GM18498 (cell line): ENCODE measurements at regions not wholly inside any gene's neighbourhood (a gene's known extent, or its start where the extent isn't known, plus 50 kb on each side); places are given as distances from the start of the nearest gene placed in this dataset.

Experiments
- ATAC-seq: cut with Tn5 transposase; IDR thresholded peaks from one replicate; pipeline ENCODE4 v1.9.1; 2021; ENCODE audit warnings: mild to moderate bottlenecking, moderate library complexity; ENCODE audit not compliant: unreplicated experiment

DNA sequence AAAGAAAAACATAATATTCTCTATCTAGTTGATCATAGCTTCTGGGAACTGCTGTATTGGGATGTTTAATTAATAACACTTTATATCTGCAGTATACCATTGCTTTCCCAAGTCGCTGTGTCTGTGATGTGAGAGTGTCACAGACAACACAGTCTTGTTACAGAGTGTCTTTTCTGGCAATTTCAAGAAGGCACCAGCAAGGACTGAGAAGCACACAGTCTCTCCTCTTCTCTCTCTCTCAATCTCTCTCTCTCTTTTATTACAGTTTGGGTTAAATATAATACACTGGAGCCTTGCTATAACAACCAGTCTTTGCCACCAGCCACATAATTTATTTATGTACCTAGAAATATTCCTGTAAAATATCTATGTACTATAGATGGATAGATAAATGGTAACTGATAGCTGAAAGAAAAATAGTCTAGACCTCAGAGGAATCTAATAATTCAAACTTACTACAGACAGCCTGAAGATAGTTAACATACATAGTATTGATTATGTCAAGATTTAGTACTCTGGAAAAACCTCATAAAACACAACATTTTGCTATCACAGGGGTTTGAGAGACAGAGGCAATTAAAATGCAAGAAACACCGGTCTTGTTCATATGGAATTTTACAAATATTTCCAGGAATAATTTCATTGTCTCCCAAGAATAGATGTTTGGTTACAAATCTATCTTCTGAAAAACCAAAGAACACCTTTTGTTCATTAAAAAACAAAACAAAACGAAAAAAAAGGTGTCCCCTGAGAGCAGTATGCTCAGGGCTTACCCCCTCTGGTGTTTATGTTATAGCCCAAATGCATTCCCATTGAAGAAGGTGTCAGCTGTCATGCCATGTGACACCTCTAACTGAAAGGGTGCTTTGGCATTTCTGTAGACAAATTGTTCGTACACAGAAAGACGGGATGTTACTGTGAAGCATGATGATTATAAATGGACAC, 507.8 kb downstream of the TBC1D4 start:
- no peak for ATAC-seq

DNA sequence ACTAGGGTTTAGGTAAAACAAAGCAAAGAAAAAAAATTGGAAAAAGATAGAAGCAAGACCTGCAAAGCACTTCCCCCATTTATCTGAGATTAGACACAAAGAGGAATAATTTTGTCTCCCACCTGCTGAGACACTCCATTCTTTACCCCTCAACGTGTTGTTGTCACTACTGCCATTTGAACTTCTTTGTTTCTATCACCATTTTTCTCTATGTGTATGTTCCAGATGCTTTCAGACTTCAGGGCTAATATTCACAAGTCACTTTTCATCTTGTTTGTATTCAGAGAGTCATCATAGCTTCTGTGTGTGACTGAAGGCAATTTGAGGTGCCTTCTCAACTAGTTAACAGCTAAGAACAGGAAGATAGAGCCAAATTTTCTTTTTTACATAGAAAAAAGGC, 512.5 kb downstream of the TBC1D4 start:
- no peak for ATAC-seq

GRCh38 chr13:74966814-74967424, 515.0 kb downstream of the TBC1D4 start:
- no peak for ATAC-seq

DNA sequence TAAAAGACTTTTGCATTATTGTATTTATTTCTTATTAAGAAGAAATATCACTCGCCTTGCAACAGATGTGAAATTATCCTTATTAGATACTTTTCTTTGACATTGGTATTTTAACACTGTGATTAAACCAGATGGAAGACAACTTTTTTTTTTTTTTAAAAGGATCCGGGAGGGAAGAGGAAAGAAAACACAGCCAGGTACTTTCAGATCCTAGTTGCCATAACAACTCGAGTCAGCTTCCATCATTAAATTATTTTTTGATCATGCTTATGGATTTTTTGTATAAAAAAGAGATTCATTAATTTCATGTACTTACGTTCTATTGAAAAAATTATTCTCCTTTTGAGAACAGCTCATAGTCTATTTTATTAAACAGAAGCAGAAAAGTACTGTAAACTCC, 515.7 kb downstream of the TBC1D4 start:
- ATAC-seq: no peak

DNA sequence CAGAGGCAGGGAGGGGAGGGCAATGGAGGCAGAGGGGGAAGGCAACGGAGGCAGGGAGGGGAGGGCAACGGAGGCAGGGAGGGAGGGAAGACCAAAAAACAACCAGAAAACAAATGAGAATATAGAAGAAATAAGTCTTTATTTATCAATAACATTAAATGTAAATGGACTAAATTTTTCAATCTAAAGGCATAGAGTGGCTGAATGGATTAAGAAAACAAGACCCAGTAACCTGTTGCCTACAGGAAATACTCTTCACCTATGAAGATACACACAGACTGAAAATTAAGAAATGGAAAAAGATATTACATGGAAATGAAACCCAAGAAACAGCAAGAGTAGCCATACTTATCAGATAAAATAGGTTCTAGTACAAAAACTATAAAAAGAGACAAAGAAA, 536.3 kb downstream of the TBC1D4 start:
- no peak for ATAC-seq

GRCh38 chr13:74931698-74932433, 550.1 kb downstream of the TBC1D4 start:
- ATAC-seq: no peak

GRCh38 chr13:74930402-74931165, 551.4 kb downstream of the TBC1D4 start:
- no peak for ATAC-seq

DNA sequence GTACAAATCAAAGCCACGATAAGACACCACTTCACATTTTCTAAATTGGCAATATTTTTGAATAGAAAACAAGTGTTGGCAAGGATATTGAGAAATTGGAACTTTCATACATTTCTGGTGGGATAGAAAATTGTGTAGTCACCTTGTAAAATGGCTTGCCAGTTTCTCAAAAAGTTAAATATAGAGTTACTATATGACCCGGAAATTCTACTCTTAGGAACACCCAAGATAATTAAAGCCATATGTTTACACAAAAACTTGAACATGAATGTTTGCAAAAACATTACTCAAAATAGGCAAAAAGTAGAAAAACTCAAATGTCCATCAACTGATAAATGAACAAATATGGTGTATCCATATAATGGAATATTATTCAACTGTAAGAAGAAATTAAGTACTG, 552.5 kb downstream of the TBC1D4 start:
- ATAC-seq: no peak

- ATAC-seq: no peak
Observed at GRCh38 chr13:74927823-74928222, 554.1 kb downstream of the TBC1D4 start.

GRCh38 chr13:74922963-74923362, 559.0 kb downstream of the TBC1D4 start:
- no peak for ATAC-seq

DNA sequence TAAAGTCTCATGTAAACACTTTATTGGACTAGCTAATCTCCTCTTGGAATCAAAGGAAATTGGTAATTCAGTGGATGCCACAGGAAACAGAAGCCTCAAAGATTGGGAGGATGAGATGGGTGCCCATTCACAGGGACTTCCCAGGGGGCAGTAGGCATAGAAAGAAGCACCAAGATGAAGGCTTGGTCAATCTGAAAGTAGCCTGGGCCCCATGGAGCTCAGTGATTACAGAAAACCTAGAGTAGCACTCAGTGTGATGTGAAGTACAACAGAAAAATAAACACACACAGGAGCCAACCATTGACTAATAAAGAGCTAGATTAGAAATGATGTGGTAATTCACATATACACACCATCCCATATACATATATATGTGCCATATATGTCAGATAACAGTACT, 560.6 kb downstream of the TBC1D4 start:
- ATAC-seq: peak; percentile 52

GRCh38 chr13:74920920-74921319, 561.0 kb downstream of the TBC1D4 start:
- ATAC-seq: peak; percentile 37

DNA sequence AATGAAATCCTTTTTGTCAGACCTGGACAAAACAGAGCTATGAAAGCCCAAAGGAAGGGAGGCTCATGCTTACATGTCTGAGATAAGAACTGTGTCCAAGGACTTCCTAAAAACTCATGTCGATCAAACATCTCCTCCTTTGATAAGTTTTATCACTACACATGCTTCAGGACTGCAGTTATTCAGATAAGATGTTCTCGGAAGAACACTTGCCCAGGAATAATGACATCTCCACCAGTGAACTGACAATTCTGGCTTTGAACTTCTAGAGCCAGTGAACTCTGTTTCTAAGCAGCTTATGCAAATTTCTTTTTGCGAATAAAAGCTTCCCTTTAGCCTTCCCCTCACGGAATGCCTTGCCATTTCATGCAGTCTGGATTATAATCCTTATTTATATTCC, 561.6 kb downstream of the TBC1D4 start:
- no peak for ATAC-seq

- no peak for ATAC-seq
Observed at GRCh38 chr13:74919914-74920313, 562.1 kb downstream of the TBC1D4 start.

DNA sequence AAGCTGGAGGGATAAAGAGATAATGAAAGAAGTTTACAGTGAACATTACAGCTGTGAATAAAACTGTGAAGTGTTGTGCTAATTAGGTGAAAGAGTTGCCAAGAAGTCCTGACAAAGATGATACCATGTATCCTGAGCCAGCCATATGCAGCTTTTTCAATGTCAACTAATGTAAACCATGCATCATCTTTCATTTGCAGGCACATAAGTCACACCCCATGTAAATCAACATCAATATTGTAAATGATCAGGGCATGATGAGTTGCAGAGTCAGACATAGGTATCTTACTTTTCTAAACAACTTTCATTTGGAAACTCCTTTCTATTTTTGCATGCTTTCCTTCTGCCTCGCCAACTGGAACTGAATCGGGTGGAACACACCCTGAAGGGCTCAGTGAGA, 569.1 kb downstream of the TBC1D4 start:
- ATAC-seq: no peak

- no peak for ATAC-seq
Observed at GRCh38 chr13:74910415-74910814, 571.6 kb downstream of the TBC1D4 start.

- ATAC-seq: no peak
Observed at GRCh38 chr13:74907788-74908187, 574.2 kb downstream of the TBC1D4 start.

DNA sequence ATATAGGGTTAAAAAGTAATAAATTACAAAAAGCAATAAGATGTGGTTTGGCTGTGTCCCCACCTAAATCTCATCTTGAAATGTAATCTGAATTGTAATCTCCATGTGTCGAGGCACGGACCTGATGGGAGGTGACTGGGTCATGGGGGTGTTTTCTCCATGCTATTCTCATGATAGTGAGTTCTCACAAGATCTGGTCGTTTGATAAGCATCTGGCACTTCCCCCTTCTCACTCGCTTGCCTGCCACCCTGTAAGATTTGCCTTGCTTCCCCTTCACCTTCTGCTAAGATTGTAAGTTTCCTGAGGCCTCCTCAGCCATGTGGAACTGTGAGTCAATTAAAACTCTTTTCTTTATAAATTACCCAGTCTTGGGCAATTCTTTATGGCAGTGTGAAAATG, 577.4 kb downstream of the TBC1D4 start:
- no peak for ATAC-seq

GRCh38 chr13:74895042-74895796, 586.8 kb downstream of the TBC1D4 start:
- ATAC-seq: no peak

GRCh38 chr13:74892096-74892495, 589.9 kb downstream of the TBC1D4 start:
- ATAC-seq: no peak
